NT2/D1 (cell line): ENCODE measurements at regions not wholly inside any gene's neighbourhood (a gene's known extent, or its start where the extent isn't known, plus 50 kb on each side); places are given as distances from the start of the nearest gene placed in this dataset.

ENCODE experiments used
- YY1 ChIP-seq: IDR thresholded peaks from 2 replicates; pipeline ENCODE4 v1.6.1; 2011; ENCODE audit not compliant: insufficient read length, insufficient read depth
- ZNF274 ChIP-seq: IDR thresholded peaks from 2 replicates; pipeline ENCODE4 v1.6.1; 2011; ENCODE audit warnings: mild to moderate bottlenecking, low read depth, low read length

DNA sequence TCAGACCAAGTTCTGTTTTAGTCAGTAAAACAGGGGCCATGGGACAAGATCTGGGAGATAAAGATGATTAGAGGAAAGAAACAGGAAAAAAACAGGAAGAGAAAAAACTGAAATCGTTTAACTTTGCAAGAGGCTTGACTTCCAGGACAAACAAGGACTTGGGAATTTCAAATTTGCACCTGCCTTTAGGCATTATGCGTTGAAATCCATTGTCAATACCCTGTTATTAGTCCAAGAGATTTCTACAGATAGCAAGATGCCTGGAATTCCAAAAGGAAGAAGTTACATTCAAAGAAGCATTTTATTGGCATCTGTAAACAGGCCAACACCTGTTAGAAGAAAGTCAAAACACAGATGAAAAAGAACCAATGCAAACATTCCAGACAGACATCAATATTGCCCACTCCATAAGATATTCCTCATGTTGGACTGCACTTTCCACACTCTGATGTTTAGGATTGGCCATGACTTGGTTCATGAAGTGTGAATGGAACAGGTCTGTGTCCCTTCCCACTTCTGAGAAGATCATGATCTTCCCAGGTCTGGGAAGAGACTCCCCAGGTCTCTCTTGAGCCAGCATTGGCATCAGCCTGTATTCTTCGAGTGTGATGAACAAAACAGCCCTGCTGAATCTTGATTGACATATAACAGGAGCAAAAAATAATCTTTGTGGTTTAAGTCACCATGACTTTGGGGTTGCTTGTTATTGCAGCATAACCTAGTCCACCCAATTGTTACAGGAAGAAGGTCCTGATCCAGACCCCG, 181.4 kb upstream of the FN1 start:
- TF ChIP-seq YY1 (no peak), ZNF274 (no peak)
